Fibroblast of pulmonary artery (primary cell): ENCODE measurements at regions not wholly inside any gene's neighbourhood (a gene's known extent, or its start where the extent isn't known, plus 50 kb on each side); places are given as distances from the start of the nearest gene placed in this dataset.

Source experiments
- DNase-seq: peaks from one replicate; pipeline ENCODE4 v3.0.0-alpha.2; 2010; ENCODE audit warnings: low read depth
- H3K4me3 ChIP-seq: replicated peaks from 2 replicates; pipeline ENCODE4 v1.5.1; 2011; ENCODE audit warnings: low read depth, mild to moderate bottlenecking, control low read depth, low read length, moderate library complexity
- TF ChIP-seq, protein P1 (sequence below): IDR thresholded peaks from 2 replicates; pipeline ENCODE4 v1.5.1; 2011; ENCODE audit warnings: mild to moderate bottlenecking, control low read depth, low read length, inconsistent platforms; ENCODE audit errors: missing control alignments

DNA sequence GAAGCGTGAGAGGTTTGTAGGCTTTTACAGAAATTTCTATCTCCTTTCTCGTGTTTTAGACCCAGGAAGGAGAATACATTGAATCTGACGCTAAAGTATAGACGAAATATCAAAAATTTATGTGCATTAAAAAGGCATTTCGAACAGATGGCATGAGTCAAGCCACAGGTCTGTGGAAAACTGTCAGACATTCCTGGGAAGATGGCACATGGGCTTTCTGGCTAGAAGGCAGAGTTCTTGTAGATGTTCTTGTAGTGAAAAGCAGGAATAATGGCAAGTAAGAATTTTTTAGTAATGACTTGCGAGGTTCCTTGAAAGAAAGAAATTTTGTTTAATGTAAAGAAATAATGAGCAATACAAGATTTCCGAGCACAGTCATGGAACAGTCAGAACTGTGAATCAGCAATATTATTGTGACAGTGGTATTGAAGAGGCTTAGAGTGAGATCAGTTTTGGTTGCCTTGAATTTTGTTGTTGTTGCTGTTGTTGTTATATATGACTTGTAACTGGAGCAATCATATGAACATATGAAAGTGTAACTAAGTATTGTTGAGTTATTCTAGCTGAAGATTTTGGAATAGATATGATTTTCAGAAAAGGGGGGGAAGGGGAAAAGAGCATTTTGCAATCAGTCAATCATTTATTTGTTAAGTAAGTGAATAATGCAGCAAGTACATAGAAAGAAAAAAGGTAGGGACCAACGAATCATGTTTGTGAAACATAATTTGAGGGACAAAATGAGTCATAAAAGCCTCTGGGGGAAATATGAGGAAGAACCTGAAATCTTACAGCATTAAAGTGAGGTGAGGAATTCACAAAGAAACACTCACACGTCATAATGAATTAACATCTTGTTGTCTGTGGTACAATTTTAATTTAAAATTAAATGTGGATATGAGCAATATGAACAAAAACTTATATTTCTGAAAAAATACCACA, 339.0 kb upstream of the CTNND2 start:
- TF ChIP-seq, protein P1, sequence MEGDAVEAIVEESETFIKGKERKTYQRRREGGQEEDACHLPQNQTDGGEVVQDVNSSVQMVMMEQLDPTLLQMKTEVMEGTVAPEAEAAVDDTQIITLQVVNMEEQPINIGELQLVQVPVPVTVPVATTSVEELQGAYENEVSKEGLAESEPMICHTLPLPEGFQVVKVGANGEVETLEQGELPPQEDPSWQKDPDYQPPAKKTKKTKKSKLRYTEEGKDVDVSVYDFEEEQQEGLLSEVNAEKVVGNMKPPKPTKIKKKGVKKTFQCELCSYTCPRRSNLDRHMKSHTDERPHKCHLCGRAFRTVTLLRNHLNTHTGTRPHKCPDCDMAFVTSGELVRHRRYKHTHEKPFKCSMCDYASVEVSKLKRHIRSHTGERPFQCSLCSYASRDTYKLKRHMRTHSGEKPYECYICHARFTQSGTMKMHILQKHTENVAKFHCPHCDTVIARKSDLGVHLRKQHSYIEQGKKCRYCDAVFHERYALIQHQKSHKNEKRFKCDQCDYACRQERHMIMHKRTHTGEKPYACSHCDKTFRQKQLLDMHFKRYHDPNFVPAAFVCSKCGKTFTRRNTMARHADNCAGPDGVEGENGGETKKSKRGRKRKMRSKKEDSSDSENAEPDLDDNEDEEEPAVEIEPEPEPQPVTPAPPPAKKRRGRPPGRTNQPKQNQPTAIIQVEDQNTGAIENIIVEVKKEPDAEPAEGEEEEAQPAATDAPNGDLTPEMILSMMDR: no peak
- no peak overlapping the region for H3K4me3 ChIP-seq
- DNase-seq: no peak

DNA sequence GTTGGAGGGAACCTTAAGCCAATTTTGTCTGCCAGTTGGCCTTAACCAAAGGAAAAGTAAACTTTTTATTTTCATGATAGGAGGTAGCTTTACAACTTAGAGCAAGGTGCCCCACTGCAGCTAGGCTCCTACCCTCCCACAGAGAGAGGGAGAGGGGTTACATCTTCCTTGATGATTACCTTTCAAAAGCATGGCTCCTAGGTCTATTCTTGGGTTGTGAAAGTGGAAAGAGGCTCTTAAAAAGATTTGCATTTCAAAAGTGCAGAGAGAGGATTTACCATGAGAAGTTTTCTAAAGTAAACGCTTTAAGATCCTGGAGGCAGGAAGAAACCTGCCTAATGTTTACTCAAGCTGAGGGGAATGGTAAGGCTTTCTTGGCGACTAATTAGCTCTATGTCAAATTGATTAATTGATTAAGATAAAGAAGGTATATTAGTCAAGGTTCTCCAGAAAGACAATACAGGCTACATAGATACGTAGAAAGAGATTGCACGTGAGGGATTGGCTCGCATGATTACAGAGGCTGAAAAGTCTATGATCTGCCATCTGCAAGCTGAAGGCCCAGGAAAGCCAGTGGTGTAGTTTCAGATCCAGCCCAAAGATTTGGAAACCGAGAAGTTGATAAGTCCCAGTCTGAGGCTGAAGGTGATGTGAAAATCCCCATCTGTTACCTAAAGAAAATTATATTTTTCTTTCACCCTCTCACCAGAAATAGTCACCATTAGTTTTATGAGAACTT, 333.8 kb upstream of the CTNND2 start:
- TF ChIP-seq, protein P1: no peak
- DNase-seq: no peak
- no peak overlapping the region for H3K4me3 ChIP-seq

DNA sequence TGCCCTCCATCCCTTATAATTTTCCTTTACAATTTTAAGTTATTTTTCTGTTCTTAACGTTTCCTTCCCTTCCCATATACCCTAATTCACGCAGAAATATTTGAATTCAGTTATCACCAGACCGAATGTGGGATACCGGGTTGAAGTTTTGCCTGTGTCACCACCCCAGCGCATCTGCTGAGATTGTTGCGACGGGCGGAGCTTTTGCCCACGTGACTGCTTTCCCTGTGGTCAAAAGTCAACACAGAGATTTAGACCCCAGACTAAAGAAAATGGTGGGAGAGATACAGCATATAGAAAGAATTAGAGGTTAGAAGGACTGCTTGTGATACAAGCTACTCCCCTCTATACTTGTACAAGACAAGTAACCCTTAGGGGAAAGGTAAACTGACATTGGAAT, 326.4 kb upstream of the CTNND2 start:
- DNase-seq: no peak
- TF ChIP-seq, protein P1: no peak
- no peak overlapping the region for H3K4me3 ChIP-seq

DNA sequence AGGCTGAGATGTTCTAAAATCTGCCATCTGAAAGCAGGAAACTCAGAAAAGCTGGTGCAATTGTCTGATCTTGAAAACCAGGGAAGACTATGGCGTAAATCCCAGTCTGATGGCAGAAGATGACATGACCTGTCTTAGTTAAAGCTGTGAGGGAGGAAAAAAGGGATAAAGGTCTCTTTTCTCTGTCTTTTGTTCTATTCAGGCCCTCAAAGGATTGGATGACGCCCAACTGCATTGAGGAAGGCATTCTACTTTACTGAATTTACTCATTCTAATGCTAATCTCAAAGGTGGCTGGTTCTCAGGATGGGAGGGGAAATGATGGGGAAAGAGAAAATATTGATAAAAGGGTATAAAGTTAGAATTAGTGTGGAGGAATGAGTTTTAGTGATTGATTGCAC, 312.8 kb upstream of the CTNND2 start:
- no peak overlapping the region for H3K4me3 ChIP-seq
- TF ChIP-seq, protein P1: no peak
- no peak for DNase-seq

DNA sequence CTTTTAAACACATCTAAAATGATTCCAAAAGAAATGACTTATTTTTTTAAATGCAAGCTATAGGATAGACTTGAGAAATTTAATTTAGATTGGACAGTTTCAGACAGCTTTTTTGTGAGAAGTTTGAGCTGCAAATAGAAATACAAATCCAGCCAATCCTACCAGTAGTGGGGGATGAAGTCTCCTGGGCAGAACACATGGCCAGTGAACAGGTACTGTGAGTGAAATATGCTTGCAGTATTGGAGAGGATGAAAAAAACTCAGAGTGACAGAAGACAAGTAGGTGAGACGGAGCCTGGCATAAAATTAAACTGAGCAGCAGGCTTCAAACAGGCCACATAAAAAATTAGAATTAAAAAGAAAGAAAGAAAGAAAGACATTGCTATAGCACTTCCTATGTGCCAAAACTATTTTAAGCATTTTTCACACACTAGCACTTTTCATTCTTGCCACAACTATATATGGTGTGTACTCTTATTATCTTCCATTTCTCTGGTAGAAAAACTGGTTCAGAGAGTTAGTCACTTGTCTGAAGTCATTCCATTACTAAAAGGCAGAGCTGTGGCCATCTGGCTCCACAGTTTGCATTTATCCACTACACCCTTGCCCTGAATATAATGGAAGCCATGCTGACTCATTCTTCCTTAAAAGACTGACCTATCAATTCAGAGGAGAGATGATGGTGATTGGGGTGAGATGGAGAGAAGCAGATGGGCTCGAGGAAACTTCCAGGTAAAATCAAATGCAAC, 310.2 kb upstream of the CTNND2 start:
- TF ChIP-seq, protein P1: no peak
- no peak for DNase-seq
- H3K4me3 ChIP-seq: no peak overlapping the region

DNA sequence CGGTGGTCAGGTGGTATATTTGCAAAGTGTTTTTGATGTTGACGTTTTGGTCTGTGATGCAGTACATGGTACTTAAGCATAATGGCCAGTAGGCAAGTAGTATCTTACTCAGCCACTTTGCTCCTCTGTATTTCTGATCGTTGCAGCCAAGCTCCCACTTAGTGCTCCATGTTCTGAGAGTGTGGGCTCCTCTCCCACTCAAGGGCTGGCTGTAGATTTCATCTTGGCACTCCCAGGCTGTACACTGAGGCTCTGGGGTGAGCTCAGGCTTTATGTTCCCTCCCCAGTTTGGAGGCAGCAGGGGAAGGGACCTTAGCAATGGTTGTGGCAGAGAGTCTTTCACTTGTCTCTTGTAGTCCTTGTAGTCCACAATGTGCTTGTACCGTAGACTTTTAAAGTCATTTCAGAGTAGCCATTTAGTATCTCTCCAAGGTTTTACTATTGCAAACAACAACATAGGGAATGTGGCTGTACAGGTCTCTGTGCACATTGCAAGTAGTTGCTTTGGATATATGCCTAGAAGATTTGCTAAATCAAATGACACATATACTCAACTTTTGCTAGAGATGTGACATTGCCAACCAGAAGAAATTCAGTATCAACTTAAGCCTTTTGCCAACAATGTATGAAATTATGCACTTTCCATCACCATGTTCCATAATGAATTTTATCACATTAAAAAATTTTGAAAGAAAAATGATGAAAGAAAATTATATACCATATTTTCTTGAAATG, 304.3 kb upstream of the CTNND2 start:
- DNase-seq: no peak
- no peak overlapping the region for H3K4me3 ChIP-seq
- TF ChIP-seq, protein P1: no peak
